HG02798 (cell line): ENCODE measurements at regions not wholly inside any gene's neighbourhood (a gene's known extent, or its start where the extent isn't known, plus 50 kb on each side); places are given as distances from the start of the nearest gene placed in this dataset.

ENCODE experiments used
- ATAC-seq: cut with Tn5 transposase; IDR thresholded peaks from one replicate; pipeline ENCODE4 v1.9.1; 2021; ENCODE audit warnings: mild to moderate bottlenecking; ENCODE audit not compliant: unreplicated experiment, poor library complexity

GRCh38 chr1:227378871-227379554 lies 60.7 kb upstream of the CDC42BPA start:
- ATAC-seq = no peak

DNA sequence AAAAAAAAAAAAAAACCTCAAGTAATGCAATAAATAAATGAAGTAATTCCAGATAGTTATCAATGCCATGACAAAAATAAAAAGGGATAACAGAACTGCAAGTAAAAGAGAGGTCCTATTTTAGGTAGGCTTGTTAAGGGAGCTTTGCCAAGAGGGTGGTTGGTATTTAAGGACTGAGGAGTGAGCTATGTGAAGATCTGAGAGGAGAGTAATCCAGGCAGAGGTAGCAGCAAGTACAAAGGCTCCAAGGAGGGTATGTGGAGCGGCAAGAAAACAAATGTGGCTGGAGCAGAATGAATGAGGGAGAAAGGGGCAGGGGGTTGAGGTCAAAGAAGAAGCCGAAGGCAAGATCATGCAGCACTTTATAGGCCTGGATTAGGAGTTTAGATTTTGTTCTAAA lies 59.9 kb upstream of the CDC42BPA start:
- ATAC-seq = no peak

- no peak for ATAC-seq
These were observed 56.6 kb upstream of the CDC42BPA start for GRCh38 chr1:227374846-227375245.

DNA sequence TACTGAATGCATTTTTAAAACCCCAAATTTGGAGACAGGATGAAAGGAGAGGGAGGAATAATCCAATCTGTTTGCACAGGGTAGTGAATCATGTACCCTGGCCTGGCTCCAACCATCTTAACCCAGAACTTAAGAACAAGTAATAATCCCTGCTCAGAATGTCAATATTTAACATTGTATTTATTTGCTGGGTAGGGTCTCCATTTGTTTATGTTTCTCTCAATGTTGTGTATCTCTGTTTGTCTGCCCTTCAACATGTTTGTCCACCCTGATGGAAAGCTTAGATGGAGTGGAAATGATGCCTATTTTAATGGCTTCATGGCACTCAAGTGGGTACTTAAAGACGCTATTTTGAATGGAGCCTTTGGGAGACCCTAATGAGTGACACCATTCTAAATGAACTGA lies 54.4 kb upstream of the CDC42BPA start:
- no peak for ATAC-seq

GRCh38 chr1:227370533-227371254 lies 52.4 kb upstream of the CDC42BPA start:
- ATAC-seq = no peak

GRCh38 chr1:227369102-227369760 lies 50.9 kb upstream of the CDC42BPA start:
- ATAC-seq = no peak
